HG02840 (cell line): ENCODE measurements at regions not wholly inside any gene's neighbourhood (a gene's known extent, or its start where the extent isn't known, plus 50 kb on each side); places are given as distances from the start of the nearest gene placed in this dataset.

Source experiments
- ATAC-seq: cut with Tn5 transposase; IDR thresholded peaks from one replicate; pipeline ENCODE4 v1.9.1; 2021; ENCODE audit warnings: mild to moderate bottlenecking, moderate library complexity, moderate number of reproducible peaks; ENCODE audit not compliant: unreplicated experiment, low FRiP score

DNA sequence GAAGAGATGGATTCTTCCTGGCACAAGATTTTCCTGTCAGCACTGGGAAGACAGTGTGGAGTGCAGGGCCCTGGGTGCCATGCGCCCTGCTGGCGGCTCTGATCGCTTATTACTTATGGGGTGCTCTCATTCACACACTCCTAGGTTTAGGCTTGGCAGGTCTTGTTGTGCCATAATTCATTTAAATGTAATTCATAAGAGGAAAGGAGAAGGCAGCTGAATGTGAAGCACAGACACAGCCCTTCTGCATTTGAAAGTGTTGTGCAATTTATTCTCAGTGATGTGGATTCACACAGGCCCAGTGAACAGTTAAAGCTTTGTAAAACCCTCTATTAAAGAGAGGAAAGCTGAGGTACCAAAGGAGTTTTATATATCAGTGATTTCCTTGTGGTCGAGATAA is 249.7 kb downstream of the C4orf33 start:
- no peak for ATAC-seq

DNA sequence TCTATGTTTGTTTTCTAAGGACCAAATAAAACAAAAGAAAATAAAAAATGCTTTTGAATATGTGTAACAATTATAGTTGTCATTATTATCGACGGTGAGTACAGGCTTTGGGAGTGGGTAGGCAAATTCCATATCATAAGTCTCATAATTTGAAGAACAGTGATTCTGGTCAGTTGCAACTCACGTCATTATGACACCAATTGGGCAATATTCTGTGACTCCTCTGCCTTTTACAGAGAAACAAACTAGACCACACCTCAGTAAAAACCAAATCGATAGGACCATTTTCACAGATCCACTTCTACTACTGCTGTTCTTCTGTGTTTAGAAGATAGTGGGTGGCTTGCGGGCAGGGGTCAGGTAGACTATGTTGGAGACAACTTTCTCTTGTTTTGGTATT is 250.1 kb downstream of the C4orf33 start:
- no peak for ATAC-seq

GRCh38 chr4:129346734-129347133 is 250.8 kb downstream of the C4orf33 start:
- ATAC-seq: no peak

- no peak for ATAC-seq
Measured at GRCh38 chr4:129350834-129351721, 255.1 kb downstream of the C4orf33 start.

DNA sequence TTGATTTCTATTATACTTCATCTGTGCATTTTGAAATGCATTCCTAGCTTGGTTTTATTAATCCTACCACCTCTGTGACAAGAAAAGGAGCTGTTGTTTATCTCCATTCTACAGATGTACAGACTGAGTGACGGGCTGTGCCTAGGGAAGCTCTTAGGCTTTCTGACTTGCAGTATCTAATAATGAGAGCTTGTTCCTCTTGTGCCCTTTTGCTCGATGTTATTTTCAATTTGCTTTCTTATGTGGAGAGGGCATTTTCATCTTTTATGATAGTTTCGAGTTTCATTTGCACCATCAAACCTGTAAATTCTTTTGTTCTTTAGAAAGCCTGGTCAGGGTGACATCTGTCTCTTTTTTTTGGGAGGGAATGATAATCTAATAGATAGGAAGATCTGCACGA is 256.5 kb downstream of the C4orf33 start:
- no peak for ATAC-seq

GRCh38 chr4:129353490-129353889 is 257.5 kb downstream of the C4orf33 start:
- no peak for ATAC-seq

DNA sequence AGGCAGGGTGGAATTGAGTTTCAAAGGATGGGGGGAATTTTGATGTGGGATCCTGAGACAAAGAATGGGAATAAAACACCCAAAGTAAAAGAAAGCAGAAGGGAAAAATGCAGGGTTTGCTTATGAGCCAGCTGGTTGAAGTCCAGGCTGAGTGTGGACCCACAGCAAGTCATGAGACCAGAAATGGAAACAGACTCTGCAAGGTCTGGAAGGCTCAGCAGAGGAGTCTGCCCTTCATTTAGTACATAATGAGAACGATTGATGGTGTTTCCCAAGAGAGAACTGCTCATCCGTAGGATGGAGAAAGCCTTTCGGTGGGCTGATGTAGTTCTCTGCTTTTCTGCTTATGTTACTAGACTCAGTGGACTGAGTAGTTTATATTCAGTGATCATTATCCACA is 259.1 kb downstream of the C4orf33 start:
- no peak for ATAC-seq

DNA sequence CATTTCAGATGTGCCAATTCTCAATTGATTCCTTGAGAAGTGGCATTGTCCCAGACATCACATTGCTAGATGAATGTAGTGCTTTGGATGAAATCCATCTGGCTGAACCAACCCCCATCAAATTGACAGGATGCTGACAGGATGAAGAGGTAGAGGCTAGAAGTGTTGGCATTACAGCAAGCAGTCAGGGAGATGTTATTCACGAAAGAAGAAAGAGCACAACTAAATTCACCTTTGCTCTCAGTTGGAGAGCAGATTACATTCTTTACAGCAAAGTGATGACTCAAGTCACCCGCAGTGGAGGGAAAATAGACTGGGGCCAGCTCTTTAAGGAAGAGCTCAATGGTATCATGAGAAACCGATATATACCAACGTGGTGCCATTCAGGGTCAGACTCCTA is 259.6 kb downstream of the C4orf33 start:
- no peak for ATAC-seq

GRCh38 chr4:129358571-129358970 is 262.6 kb downstream of the C4orf33 start:
- ATAC-seq: no peak

DNA sequence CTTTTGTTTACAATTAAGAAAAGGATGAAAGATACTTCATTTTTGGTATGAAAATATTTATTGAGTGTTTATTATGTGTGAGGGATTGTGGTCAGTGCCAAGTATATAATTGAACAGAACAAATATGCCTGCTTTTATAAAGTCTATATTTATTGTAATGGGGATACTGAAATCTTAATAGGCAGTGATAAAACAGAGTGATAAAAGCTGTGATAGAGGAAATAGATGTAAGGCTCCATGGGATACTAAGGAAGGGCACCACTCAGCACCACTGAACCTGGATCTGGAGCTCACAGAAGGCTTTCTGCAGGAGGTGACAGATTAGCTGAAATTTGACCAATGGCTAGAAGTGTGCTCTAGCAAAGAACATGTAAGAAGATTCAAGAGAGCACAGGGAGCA is 263.5 kb downstream of the C4orf33 start:
- no peak for ATAC-seq

- ATAC-seq: peak; percentile 81
Measured at GRCh38 chr4:129362691-129363274, 266.8 kb downstream of the C4orf33 start.

DNA sequence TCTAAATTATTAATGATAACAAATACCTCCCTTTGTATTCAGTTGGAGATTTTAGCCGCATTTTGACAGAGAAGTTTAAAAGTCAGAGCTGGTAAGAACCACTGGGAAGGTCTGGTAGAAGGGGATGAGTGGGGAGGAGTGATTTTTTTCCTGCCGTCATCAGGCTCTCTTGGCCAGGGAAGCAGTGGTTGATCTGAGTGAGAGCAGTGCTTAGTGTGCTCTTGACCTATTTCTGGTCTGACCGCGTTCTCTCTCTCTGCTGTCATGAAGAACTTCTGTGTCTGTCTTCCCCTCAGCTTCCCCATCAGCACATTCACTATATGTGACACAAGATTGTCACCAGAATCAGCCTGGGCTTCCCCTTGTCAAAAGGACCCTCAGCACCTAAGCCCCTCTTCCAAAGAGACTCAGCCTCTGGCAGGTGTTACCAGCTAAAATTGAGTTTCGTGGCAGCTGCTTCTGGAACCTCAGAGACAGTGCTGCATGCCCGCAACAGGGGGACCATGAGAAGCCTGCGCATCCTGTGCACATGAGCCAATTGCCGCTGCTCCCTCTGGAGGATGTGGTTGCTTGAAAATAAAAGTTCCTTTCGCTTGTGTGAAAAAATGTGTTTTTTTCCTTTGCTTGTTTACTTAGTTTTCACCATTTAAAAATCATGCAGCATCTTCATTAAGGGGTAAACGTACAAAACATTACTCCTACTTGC is 268.9 kb downstream of the C4orf33 start:
- ATAC-seq: no peak

DNA sequence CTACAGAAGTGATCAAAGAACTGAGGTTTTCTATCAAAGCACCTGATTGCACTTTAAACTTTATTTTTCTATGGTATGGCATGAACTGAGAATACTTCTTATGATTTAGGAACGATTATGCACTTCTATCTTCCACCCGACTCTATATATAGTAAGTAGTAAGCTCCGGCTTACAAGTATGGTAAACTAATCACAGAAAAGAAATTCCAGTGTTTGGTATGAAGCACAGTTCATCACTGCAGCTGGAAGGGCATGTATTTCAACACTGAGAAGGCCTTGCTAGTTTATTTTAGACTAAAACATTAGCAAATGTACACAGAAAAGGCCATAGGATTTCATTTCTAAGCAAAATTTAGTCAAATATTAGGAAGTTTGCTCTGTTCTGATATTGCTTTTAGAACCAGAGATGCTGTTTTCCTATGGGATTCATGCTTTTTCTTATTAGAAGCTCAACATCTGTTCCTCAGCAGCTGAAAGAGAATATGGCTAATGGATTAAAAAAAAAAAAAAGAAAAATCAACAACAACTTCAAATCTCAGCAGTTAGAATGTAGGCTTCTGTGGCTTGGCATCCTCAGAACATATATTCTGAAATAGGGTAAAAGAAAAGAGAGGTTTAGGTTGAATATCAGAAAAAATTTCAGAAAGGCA is 273.5 kb downstream of the C4orf33 start:
- ATAC-seq: no peak

- no peak for ATAC-seq
Measured at GRCh38 chr4:129371065-129371464, 275.1 kb downstream of the C4orf33 start.

- no peak for ATAC-seq
Measured at GRCh38 chr4:129371926-129372325, 276.0 kb downstream of the C4orf33 start.

DNA sequence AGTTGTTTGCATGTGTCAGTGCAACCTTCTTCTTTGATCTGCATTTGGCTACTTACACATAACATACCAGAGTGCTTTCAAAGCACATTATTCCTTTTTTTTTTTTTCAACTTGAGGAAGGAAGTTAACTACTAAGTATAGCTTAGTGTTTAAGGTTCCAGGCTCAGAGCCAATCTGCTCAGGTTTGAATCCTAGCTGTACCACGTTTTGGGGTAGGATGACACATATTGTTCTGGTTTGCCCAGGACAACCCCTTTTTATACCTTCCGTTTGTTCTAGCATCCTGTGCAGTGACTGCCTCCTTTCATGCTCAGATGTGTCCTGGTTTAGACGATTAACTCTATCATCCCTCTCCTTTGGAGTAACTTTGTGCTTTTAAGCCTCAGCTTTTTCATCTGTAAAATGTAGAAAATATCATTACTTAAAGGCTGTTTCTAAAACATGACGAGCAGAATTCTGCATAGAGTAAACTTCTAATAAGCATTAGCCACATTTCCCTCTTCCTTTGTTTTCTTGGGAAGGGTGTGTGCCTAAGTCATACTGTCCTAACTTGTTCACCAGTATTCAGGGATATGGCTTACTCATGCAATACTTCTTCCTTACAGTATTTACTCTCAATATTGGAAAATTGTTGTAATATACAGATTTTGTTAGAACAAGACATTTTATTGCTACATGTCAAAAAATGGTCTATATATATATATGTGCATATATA is 281.3 kb downstream of the C4orf33 start:
- no peak for ATAC-seq

- ATAC-seq: no peak
Measured at GRCh38 chr4:129378364-129378763, 282.4 kb downstream of the C4orf33 start.

GRCh38 chr4:129379429-129379828 is 283.5 kb downstream of the C4orf33 start:
- no peak for ATAC-seq

- ATAC-seq: no peak
Measured at GRCh38 chr4:129384974-129385373, 289.0 kb downstream of the C4orf33 start.

DNA sequence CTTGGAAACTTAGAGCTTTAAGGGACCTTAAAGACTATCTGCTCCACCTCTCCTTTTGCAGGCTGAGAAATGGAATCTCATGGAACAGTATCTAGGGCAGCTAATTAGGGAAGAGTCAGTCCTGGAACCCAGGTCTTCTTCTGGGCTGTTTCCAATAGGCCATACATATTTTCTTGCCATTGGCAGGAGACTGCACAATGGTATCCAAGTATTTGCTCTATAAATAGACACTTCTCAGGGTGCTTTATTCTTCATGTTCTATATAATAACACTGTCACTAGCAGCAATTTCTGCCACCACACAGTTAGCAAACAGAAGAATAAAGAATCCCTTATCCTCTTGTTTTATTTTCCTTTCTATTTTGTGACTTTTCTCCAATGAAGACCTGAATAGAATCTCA is 291.7 kb downstream of the C4orf33 start:
- ATAC-seq: no peak
